Upper lobe of left lung (tissue), 4 donors: ENCODE measurements at regions not wholly inside any gene's neighbourhood (a gene's known extent, or its start where the extent isn't known, plus 50 kb on each side); places are given as distances from the start of the nearest gene placed in this dataset.

Source experiments
- CTCF ChIP-seq, 6 experiments: fragments of 450-650 bp in 4 of 6; fragments of 200-600 bp in 2 of 6; sonication (generic) in 2 of 6; IDR thresholded peaks; one replicate each; pipeline ENCODE4 v1.5.1; 2016 to 2019; ENCODE audit warnings: antibody characterized with exemption in 6 of 6
- EP300 ChIP-seq, 4 donors: sonication (generic); formaldehyde crosslinking; IDR thresholded peaks; one replicate each; pipeline ENCODE4 v1.5.1; 2017; ENCODE audit warnings: antibody characterized with exemption in 4 of 4, control low read depth in 2 of 4
- POLR2A ChIP-seq, 4 donors: fragments of 450-650 bp; IDR thresholded peaks; one replicate each; pipeline ENCODE4 v1.5.1; 2016 to 2017; ENCODE audit warnings: antibody characterized with exemption in 4 of 4, mild to moderate bottlenecking in 2 of 4

GRCh38 chr11:101721270-101721669, 137.5 kb upstream of the TRPC6 start:
- TF ChIP-seq POLR2A (IDR thresholded peaks at IDR 0.05) (no peak), CTCF (IDR thresholded peaks at IDR 0.05) (no peak), EP300 (IDR thresholded peaks at IDR 0.05) (no peak)
